NCI-H82 (cell line): ENCODE measurements at regions not wholly inside any gene's neighbourhood (a gene's known extent, or its start where the extent isn't known, plus 50 kb on each side); places are given as distances from the start of the nearest gene placed in this dataset.

ENCODE experiments used
- DNase-seq: peaks from one replicate; lab custom pipeline; 2025; lab: John Stamatoyannopoulos, UW

DNA sequence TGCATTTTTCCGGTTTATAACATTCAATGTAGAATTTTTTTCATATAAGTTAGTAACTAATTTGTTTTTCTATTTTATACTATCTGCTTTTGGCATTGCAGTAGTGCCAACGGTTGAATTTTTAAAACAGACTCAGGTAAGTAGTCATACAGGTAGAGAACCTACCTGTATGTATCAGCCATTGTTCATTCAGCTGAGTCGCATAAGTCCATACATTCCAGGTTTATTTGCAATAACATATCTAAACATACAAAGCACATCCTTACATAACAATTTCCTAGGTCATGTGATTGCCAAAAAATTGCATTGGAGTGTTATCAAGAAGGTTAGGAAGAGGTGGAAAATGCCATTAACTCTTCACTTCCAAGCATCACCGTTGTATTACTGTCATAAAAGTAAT is 1059.3 kb upstream of the CNTN5 start:
- no peak for DNase-seq

DNA sequence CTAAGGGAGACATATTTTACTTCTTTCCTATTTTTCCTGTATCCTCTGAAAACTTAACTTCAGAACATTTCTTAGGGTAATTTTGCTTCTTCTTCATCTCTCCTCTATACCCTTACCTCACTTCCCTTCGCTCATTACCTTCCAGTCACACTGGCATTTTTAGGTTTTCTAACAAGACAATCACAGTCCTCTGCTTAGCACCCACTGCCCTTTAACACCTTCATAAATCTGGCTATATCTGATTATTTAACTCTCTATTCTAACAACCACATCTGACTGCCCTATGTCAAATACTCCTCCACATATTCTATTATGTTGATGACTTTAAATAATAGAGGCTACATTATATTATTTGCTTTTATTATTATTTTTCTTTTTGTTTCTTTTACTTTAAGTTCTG is 1058.0 kb upstream of the CNTN5 start:
- no peak for DNase-seq

DNA sequence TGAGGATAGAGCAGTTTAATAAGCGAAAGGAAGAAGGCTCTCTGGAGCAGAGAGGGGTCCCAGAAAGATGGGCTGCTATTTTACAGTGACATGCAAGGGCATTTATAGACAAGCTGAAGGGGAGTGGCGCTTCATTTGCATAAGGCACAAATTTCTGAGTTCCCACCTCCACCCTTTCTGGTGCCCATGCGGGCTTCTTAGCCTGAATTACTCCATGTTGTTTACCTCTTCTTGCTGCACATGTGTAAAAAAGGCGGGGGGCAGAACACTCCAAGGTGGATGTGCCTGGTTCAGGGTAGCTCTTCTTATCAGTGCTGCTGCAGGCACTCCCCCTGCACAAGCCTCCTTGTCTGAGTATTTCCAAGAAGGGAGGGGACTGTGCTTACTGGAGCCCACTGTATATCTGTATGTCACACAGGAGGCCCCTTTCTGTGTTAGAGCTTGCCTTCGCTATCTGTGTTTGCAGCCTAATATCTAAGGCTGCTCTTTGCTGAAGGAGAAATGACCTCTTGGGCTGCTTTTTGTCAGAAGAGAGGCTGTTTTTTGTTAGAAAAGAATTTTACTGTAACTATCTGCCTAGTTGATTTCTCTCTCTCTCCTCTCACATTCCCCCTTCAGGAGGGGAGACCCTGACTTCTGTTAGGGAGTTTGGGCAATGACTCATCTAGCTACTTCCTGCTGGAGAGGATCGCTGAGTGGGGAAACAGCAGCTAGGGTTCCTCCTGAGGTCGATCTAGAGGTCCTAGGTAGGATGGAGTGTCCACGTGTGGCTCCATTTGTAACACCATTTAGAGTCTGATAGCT is 1057.0 kb upstream of the CNTN5 start:
- no peak for DNase-seq

DNA sequence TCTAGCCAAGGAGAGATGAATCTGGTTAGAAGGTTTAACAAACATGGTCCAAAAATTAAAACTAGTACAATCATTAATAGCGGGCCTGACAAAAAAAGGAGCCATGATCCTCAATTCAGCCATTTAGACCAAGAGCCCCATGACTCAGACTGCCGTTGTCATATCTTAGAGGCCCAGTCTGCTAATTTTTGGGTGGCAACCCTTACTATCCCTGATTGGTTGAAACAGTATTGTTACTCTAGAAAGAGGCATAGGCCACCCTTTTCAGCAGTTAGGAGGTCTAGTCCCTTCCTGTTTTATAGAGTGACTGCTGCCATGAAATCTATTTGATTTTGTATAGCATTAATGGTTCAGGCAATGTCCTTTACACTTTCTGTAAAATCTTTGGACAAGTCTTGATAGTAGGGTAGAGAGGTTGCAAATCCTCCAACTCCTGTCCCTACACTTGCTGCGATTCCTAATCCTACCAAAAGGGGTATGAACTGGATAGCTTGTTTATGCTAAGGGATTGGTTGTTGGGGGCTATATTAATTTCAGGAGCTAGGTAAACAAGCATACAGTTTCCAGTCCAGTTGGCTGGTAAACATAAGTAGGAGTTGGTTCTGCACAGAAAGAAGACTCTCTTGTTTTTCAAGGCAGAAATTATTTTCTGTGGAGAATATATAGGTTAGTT is 1056.3 kb upstream of the CNTN5 start:
- DNase-seq, result no peak

DNA sequence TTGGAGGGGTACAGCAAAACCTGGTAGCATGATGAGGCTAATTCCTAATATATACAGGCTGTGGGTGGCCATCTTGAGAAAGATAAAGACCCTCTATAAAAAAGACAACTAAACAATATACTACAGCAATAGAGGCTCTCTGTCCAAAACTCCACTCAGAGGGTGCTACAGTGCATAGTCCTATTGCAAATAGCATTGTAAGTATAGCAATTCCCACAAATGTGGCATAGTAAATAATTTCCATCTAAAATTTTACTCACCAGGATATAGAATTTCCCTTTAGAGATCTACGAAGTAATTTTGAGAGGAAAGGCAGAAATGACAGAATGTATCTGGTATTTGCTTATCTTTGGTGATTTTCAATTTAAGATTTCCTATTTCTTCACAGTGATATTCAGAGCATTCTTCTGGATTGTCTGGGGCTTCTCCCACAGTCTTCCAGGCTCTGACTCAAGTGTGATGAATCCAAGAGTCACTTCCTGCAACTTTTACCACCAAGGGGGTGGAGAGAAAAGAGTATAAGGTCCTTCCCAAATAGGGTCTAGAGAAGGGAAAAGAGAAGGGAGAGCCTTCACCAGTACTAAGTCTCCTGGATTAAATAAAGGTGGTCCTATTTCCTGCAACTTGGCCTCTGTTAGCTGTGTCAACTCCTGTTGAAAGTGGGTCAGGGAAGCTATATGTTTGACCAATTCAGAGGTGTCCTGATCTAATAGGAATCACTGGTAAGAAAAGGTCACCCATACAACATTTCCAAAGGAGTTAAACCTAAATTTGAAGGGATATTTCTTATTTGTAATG is 1054.7 kb upstream of the CNTN5 start:
- no peak for DNase-seq

DNA sequence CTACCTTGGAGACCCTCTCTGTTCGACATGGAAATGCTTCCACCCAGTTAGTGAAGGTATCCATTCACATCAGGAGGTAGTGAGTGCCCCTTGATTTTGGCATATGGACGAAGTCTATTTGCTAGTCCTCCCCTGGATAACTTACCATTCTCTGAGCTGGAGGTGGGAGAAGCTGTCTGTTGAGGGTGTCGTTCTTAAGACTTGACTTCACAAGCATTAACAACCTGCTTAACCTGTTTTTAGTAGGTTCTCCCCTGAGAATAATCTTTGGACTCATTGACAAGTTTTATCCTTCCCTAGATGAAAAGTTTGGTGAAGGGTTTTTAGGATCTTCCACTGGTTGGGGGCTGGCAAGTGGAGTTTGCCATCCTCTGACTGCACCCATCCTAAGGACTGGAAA is 1053.8 kb upstream of the CNTN5 start:
- DNase-seq, result no peak

DNA sequence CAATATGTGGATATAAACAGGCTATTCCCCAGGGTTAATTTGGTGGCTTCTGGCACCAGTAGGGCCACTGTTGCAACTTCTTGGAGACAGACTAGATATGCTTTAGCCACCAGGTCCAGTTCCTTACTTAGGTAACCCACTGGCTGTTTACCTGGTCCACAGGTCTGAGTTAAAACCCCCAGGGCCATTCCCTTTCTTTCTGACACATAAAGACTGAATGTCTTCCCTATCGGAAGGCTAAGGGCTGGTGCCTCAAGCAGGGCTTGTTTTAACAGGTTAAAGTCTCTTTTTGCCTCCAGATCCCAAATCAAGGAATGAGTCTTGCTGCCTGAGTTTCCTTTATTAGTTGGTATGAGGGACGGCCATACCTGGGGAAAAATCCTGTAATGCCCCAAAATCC is 1052.7 kb upstream of the CNTN5 start:
- DNase-seq, result no peak

DNA sequence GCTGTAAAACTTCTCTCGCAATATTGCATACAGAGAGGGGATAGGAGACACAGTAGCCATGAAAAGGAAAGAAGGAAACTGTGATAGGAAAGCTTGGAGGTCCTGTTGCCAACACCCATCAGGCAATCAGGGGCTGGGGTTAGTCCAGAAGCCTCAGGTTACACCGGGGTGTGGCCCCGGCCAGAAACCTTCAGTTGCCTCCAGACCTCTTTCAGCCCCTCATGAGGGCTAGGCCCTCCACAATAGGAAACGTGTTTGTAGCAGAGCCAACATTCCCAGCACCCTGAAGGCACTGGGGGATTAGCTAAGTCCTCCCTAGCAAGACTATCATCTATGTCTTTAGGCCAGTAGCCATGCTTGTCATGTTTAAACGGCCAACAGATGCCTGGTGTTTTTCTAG is 1048.0 kb upstream of the CNTN5 start:
- no peak for DNase-seq

DNA sequence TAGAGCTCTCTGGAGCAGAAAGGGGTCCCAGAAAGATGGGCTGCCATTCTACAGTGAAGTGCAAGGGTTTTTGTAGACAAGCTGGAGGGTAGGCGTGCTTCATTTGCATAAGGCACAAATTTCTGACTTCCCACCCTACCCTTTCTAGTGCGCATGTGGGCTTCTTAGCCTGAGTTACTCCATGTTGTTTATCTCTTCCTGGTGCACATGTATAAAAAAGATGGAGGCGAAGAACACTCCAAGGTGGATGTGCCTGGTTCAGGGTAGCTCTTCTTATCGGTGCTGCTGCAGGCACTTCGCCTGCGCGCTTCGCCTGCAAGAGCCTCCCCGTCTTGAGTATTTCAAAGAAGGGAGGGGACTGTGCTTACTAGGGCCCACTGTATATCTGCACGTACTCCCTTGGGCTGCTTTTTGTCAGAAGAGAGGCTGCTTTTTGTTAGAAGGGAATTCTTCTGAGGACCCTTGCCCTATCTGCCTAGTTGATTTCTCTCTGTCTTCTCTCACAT is 1047.3 kb upstream of the CNTN5 start:
- DNase-seq, result no peak

DNA sequence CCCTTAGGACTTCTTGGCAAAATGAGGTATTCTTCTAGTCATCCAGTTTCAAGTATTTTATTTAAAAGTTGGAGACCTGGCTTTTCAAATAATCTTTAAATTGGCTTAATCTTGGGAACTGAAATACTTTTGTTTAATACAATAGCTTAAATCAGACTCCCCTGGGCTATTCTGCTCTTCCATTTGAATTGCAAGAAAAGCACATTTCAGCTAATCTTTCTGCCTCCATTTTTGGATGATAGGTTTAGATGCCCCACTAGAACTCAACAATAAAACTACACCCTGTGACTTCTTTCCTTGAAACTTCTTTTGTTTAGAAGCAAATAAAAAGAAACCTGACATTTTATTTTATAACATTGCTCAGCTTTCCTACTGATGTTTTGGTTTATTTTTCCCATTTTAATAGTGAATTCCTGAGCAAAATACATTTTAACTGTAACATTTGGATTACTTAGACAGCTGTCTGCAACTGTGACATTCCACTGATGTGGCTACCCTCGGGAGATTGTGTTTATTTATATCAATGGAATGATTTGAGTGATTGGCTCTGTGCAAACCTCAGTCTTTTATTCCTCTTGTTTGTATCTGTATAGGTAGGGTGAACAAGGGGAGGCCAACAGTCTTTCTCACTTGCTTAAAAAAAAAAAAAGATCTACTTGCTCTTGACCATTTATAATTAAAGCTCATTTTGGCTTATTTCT is 1045.8 kb upstream of the CNTN5 start:
- no peak for DNase-seq

DNA sequence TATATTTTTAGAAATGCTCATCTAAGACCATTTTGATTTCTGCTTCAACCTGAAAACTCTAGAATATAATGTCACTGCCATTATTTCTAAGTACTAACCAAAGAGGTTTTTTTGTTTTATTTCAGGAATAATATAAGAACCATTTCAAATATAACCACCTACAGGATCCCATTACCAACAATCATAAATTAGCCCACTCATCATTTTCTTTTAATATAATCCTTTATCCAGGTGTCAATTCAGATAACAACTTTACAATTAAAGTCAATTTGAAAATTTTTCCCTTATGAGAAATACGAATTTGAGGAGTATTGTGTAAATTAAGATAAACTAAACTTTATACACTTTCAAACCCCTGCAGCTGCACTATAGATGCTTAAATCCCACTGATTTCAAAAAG is 1043.0 kb upstream of the CNTN5 start:
- DNase-seq, result no peak

DNA sequence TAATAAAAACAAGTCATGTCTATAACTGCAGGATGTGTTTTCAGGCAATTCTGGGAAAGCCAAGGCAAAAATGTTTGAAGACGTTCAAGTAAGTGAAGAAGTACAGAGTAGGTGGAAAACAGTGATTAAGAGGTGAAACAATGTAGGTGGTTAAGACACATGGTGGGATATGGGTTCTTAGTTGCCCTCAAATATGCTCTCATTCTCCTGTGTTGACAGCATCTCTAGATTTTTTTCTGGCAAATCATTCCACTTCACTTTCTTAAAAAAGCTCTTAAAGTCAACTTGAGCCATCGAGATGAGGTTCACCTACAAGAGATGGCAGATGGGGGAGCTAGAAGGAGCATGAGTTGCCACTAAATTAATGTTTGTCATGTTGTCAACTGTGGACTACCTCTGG is 1041.0 kb upstream of the CNTN5 start:
- DNase-seq, result no peak

DNA sequence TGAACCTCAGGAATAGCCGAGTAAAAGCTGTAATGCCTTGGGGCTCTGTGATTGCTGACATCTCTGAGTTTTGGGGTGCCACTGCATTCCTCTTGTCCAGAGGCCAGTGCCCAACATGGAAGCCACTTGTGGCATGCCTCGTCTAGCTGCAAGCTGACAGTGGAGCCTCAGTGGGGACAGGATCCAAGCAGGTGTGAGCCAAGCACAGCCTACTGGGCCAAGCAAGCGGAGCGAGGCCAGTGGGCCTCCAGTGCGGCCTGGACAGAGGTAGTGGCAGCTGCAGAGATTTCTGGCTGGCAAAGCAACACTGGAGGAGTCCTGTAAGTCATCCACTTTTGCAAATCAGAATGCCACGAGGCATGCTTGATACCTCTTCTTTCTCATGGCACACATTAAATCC is 1038.2 kb upstream of the CNTN5 start:
- no peak for DNase-seq

DNA sequence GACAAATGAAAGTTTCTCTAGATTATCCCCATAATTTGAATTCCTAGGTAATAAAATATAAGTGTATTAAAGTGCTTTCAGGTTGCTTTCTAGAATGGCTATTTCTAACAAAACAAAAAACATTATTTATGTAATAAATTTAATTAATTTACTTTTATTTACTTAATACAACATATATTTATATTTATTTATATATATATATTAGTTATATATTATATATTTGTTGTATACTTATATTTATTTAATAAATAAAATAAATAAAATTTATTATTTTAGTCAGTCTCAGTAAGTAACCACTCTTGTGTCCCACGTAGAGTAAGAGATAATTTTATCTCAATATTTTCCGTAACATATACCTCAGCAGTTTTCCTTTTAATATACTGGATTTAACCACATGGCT is 1031.6 kb upstream of the CNTN5 start:
- no peak for DNase-seq

DNA sequence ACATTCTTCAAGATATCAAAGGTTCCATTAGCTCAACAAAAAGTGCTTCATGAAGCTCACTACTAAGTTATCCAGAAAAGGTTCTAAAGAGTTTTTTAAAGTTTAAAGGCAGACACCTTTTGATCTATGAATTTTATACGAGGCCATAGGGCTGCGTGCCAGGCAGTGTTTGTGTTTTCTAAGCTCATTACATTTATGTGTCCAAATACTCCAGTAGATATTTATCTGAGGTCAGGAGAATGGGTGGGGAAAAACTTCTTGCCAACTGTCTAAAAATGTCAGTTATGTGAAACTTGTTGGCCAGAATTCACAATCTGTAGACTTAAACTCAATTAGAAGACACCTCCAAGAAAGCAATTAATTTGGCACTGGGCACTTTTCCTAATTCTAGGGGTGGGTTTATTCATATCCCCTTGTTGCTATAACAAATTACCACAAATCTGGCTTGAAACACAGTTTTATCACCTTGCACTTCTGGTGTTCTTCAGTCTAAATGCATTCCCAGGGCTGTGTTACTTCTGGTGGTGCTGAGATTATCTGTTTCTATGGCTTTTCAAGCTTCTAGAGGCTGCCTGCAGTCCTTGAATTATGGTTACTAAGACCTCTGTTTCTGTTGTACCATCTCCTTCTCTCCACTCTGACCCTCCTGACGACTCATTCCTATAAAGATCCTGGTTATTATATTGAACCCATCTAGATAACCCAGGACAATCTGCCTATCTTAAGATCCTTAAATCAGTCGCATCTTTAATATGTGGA is 1030.4 kb upstream of the CNTN5 start:
- DNase-seq, result no peak

DNA sequence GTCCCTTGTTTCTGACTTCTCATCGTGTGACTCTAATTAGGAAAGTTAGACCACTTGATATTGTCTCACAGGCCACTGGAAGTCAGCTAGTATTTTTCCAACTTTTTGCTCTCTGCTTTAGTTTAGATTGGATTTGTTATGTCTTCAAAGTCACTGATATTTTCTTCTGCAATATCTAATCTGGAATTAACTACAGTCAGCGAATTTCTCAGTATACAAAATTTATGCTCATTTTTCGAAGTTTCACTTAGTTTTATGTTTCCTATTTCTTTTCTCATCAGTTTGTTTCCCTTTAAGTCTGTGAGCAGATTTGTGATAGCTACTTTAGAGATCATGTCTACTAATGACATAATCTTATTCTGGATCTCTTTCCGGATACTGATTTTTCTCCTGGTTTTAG is 1027.2 kb upstream of the CNTN5 start:
- DNase-seq, result no peak

DNA sequence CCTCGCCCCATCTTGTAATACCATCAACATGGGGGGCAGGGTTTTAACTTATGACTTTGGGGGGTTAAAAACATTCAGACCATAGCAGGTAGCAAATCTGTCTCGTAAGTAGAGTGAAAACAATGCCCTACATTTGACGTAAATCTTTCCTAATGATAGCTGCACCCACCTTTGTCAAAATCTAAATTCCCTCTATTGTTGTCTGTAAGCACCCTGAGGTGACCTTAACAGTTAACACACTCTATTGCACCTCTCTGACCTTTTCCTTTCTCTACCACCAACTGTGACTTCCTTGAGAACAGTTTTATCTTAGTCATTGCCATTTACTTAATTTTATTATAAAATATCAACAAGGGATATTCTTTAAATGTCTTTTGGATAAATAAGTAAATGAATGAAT is 1024.9 kb upstream of the CNTN5 start:
- no peak for DNase-seq

DNA sequence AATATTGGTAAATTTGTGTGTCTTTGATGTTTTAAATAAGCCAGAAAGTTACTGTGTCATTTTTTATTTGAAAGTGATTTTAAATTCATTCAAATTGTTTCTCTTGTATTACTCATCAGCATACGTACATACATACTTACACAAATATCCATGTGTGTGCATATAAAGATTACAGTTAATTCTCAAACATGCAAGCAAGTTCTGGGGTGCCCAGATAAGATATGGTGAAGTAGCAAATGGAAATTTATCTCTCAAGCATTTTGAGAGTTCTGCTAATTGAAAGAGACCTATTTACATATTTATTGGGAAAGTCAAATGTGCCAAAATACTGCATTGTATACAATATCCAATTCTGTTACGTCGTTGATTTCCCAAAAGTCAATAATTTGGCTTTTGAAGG is 1024.0 kb upstream of the CNTN5 start:
- no peak for DNase-seq

DNA sequence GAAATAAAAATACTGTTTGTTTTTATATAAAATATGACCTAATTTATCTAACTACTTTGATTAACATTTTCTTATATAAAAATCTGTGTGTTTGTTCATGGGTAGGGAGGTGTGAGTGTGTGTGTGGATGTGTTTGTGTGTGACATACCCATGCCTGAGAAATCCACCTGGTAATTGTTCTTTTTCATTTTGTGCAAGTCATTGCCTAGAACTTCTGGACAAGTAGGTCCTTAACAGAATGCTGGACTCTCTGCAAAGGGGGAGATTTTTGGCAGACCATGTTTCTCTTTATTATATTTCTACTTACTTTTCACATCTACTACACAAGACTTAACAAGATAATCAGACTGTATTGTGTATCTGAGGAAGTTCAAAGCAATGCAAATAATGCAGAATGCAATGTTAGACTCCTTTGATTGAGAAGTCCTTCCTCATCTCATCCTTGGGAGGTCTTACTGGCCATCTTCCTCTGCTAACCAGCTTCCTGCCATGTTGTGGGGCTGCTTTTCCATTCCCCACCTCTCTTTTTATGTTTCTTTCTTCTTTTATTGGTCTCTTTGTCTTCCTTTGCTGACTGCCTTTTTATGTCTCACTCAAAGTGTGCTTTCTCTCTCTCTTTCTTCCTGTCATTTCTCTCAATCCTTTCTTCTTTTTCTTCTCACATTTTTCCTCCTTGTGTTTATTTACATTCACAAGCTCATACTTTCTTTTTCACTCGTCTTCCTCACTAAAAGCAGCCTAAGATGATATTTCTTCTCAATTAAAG is 1017.0 kb upstream of the CNTN5 start:
- DNase-seq, result no peak

DNA sequence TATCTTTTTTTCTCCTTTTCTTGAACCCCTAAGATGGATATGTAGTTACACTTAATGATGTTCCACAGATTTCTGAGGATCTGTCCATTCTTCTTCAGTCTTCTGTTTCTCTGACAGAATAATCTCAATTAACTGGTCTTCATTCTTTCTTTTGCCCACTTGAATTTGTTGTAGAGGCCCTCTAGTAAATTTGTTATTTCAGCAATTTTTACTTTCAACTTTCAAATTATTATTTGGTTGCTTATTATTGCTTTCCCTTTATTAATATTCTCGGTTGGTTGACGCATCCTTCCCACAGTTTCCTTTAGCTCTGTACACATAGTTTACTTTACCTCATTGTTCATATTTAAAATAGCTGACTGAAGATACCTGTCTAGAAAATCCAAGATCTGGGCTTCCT is 1013.7 kb upstream of the CNTN5 start:
- DNase-seq, result no peak

DNA sequence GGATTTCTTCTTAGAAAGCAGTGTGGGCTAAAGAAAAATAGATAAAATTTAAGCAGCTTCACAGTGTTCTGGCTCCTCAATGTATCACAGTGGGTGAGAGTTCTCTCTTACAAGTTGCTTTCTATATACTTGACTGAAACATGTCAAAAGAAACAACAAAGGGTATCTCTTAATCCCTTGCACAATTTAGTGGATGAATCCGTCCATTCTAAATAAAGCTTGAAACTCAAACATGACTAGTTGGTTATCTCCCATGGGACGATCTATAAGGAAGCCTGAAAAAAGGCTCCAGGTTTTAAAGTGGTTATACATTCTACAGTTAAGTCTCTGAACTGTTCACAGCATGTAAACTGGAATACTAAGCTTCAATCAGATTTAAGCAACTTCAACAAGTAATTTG is 993.1 kb upstream of the CNTN5 start:
- DNase-seq, result no peak
